ENCODE measurements at regions not wholly inside any gene's neighbourhood (a gene's known extent, or its start where the extent isn't known, plus 50 kb on each side); places are given as distances from the start of the nearest gene placed in this dataset.

GRCh38 chr13:104065328-104065727 is 999.1 kb upstream of the SLC10A2 start:
- intact Hi-C loops (cut with micrococcal nuclease) = no loop called here

DNA sequence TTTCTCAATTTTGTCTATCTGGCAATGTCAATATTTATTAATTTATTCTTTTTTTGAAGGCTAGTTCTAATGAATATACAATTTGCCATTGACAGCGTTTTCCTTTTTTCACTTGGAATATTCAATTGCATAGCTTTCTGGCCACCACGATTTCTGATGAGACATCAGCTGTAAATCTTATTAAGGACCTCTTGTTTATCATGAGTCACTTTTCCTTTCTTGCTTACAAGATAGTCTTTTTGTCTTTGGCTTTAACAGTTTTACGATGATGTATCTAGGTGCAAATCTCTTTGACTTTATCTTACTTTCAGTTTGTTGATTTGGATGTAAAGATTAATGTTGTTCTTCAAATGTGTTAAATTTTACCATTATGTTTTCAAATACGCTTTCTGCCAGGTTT is 991.6 kb upstream of the SLC10A2 start:
- intact Hi-C loops (cut with micrococcal nuclease) = loop anchor here (2.0 kb wide), 1 partner anchor 29 kb away; no protein-coding TSS in a partner anchor

- intact Hi-C loops (cut with micrococcal nuclease) = no loop called here
Measured at GRCh38 chr13:104045907-104046306, 979.7 kb upstream of the SLC10A2 start.

- intact Hi-C loops (cut with micrococcal nuclease) = no loop called here
Measured at GRCh38 chr13:104043184-104043583, 977.0 kb upstream of the SLC10A2 start.

DNA sequence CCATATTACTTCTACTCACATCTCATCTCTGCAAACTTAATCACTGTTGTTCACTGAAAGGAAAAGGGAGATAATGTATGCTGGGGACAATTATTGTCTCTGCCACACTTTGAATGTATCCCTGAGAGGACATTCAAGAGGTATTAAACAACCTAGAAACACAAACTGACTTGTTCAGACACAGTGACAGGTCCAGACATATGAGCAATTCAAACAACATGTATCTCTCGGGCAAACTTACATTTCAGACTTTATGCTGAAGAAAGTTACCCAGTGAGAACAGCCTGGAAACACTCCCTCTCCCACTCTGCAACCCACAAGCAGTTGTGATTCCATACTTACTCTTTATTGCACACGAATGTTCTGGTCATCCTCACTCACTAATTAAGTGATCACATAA is 968.7 kb upstream of the SLC10A2 start:
- intact Hi-C loops (cut with micrococcal nuclease) = no loop called here

GRCh38 chr13:104025303-104025702 is 959.1 kb upstream of the SLC10A2 start:
- intact Hi-C loops (cut with micrococcal nuclease) = no loop called here

DNA sequence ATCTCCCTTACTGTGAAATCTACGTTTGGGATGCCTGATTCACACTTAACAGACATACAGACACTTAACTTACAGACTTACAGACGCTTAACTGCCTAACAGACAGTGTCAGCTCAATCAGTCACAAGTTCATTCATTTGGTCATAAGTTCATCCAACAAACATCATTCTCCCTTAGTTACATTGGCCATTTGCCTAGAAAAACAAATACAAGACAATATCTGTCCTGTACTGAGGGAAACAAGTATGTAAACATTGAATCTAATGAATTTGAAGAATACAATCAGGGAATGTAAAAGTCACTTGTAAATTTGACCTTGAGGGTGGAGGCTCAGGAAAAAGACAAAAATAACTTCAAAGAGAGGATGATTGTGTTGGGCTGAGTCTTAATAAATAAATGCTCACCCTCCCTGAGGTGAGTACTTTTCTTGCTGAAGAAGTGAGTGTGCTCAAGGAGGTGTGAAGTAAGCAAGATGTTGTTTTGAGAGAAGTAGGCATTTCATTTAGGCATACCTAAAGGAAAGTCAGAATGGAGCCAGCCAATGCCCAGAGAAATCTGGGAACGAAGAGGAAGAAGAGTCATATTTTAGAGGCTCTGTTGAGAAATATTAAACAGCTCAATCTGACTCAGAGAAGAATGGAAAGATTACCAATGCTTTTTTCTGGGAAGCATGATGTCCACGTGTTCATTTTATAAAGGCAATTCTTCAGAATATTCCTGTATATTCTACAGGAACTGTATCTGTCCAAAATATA is 958.4 kb upstream of the SLC10A2 start:
- intact Hi-C loops (cut with micrococcal nuclease) = no loop called here

- intact Hi-C loops (cut with micrococcal nuclease) = no loop called here
Measured at GRCh38 chr13:104021806-104022397, 955.7 kb upstream of the SLC10A2 start.

DNA sequence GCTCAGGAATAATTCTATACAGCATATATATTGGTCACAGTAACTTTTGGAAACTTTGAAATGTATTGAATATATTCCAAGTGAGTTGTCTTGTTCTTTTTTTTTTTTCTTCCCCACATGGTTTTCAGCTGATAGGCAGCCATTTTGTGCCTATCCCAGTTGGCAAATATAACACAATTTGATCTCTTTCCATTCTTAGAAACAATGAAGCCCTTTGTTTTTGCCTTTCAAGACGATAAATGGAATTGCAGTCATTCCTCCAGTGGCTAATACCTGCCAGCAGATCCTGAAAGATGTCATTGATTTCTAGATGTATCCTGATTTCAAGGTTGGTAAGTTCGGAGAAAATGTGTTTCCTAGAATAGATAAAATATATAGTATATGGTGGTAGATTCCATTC is 951.1 kb upstream of the SLC10A2 start:
- intact Hi-C loops (cut with micrococcal nuclease) = no loop called here

GRCh38 chr13:104015646-104016396 is 949.6 kb upstream of the SLC10A2 start:
- intact Hi-C loops (cut with micrococcal nuclease) = no loop called here

DNA sequence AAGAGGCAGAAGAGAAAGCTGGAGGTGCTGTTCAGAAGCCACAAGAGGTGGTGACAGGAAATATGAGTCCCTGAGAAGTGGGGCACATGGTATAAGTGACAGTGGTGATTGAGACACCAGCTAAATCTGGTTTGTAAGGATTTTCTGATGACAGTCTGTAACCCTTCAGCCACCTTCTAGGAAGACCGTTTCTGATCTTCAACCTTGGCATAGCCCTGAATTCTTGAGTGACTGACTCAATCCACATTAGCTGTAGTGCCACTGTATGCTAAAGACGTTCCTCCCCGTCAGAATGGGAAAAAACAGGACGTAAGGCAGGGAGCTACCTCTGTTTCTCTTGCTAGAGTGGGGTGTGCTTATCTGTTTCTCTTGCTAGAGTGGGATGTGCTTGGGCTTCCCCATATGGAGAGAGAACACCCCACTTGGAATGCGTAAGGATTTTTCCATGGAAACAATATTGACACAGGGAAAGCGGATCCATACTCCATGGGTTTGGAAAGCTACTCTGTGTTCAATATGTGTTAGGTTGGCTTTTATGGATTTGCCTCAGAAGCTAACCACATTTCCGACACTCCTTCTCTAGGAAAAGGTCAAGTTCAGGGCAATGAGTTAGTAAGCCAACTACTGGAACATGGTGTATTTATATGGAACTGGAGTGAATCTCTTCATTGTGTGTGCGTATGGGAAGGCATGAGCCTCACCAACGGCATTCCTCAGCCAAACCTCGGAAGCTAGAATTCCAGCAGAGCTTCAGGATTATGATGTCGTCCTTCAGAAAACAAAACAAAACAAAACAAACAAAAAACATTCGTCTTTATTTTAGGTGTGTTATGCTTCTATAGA is 948.8 kb upstream of the SLC10A2 start:
- intact Hi-C loops (cut with micrococcal nuclease) = no loop called here

DNA sequence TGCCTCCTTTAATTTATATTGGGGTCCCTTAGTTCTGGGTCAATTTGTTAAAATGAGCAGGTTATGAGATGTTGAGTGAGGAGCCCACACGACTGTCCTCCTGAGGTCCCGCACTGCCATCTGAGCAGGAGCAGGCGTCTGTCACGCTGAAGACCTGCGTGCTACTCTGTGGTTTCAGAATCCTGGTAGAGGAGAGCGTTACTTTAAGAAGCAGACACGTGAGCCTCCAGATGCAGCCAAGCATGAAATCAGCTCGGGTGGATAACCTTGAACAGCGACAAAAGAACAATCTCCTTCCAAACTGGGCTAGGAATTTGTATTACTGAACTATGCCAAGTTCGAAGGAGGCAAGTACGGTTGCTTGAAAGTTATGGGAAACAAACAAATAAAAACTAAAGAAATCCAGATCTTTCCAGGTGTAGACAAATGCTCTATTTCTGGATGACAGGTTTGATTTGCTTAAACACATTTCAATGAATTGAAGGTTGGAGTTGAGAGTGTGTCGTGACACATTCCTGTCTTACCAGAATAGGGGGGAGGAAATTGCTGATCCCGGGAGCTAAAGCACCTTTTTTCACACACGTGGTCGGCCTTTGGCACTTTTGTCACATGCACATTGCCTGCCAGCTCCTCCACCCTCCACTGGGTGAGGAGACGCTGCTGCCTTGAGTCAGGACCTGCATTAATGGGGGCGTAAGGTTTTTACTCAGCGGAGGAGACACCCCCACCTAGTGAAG is 945.5 kb upstream of the SLC10A2 start:
- intact Hi-C loops (cut with micrococcal nuclease) = no loop called here

GRCh38 chr13:104008541-104009435 is 942.6 kb upstream of the SLC10A2 start:
- intact Hi-C loops (cut with micrococcal nuclease) = no loop called here

- intact Hi-C loops (cut with micrococcal nuclease) = no loop called here
Measured at GRCh38 chr13:104008075-104008474, 941.9 kb upstream of the SLC10A2 start.

GRCh38 chr13:104006625-104007075 is 940.4 kb upstream of the SLC10A2 start:
- intact Hi-C loops (cut with micrococcal nuclease) = no loop called here

DNA sequence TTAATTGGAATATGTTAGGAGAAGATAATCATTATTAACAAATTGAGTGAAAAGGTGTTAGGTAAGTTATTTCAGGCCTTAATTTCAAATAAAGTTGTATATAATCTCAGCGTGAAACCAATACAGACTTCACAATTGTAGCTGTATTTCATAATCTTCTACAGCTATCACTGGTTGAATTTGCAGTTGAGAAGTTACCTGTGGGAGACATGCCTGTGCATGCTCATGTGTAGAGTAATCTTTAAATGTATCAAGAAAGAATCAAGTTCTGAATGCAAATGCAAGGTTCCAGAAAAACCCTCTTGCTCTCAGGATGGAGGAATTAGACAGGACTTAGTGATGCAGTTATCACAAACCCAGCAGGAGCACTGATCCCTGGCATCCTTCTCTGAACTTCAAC is 938.4 kb upstream of the SLC10A2 start:
- intact Hi-C loops (cut with micrococcal nuclease) = no loop called here

GRCh38 chr13:104002216-104002615 is 936.0 kb upstream of the SLC10A2 start:
- intact Hi-C loops (cut with micrococcal nuclease) = no loop called here

- intact Hi-C loops (cut with micrococcal nuclease) = no loop called here
Measured at GRCh38 chr13:104001766-104002165, 935.5 kb upstream of the SLC10A2 start.

- intact Hi-C loops (cut with micrococcal nuclease) = no loop called here
Measured at GRCh38 chr13:103996733-103997132, 930.5 kb upstream of the SLC10A2 start.

DNA sequence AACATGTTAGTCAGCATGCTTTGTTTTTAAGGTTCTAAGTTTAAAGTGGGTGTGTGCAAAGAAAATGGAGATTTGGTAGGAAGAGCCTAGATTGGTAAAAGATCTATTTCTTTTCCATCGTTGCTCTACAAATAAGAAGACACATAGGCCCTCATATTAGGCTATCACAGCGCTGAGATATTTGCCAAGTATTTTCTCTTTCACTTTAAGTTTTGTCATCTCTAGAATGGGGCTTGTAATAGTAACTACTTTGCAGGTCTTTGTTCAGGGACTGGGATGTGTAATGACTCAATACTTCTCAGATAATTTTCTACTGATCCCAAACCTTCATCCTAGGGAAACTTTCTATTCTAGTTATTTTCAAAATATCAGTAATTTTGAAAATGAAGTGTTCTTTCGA is 917.7 kb upstream of the SLC10A2 start:
- intact Hi-C loops (cut with micrococcal nuclease) = no loop called here

Data from T-helper 1 cell treated with Interleukin-12 subunit alpha and Interleukin-12 subunit beta and Interleukin-4 antibody, amounts not matched to agents 30 ng/mL and 1 ng/mL, for 36 hours (primary cell).